ENCODE measurements at regions not wholly inside any gene's neighbourhood (a gene's known extent, or its start where the extent isn't known, plus 50 kb on each side); places are given as distances from the start of the nearest gene placed in this dataset.

- H3K27ac ChIP-seq (ENCODE audit: low read depth in 2 of 2, low read length in 1 of 2): no peak overlapping the region
- WGBS (ENCODE audit: low lambda C conversion rate): 6% methylated on average over 3 of the region's 3 CpGs
- H3K4me2 ChIP-seq: no peak overlapping the region
- no peak for DNase-seq
- no peaks in the 10 kb centered on the region for H3K9me2 ChIP-seq
- H3K9me3 ChIP-seq: no peaks in the 10 kb centered on the region
- TF ChIP-seq EZH2phosphoT487 (IDR thresholded peaks at IDR 0.05; ENCODE audit: borderline replicate concordance, low read depth) (no peak), MAX (IDR thresholded peaks at IDR 0.05; ENCODE audit: low read depth) (no peak), MXI1 (IDR thresholded peaks at IDR 0.05; ENCODE audit: low read depth, low read length) (no peak), REST (IDR thresholded peaks at IDR 0.05; ENCODE audit: low read depth, low read length) (no peak), ELF1 (IDR thresholded peaks at IDR 0.05) (no peak), CTCF (IDR thresholded peaks at IDR 0.05) (no peak), CHD2 (IDR thresholded peaks at IDR 0.05; ENCODE audit: low read length, partially characterized antibody) (no peak), USF1 (IDR thresholded peaks at IDR 0.05; ENCODE audit: borderline replicate concordance, low read depth) (no peak), RCOR1 (IDR thresholded peaks at IDR 0.05; ENCODE audit: low read length) (no peak), TAF1 (IDR thresholded peaks at IDR 0.05; ENCODE audit: borderline replicate concordance, low read depth, low read length) (no peak), GATA2 (CRISPR knock-in tag; IDR thresholded peaks at IDR 0.05) (no peak), IRF3 (IDR thresholded peaks at IDR 0.05; ENCODE audit: low read depth, low read length) (no peak), GABPA (IDR thresholded peaks at IDR 0.05; ENCODE audit: low read depth) (no peak), FOXM1 (IDR thresholded peaks at IDR 0.05; ENCODE audit: low read depth) (no peak)
- no peak overlapping the region for H2AFZ ChIP-seq (ENCODE audit: low read depth)
- H3F3A ChIP-seq (replicated peaks; ENCODE audit: insufficient read depth): no peaks in the 10 kb centered on the region
- ChIA-PET CTCF (no interaction called here), POLR2A (no interaction called here)
- H3K27me3 ChIP-seq (ENCODE audit: insufficient read depth): no peaks in the 10 kb centered on the region
- H3K79me2 ChIP-seq (ENCODE audit: insufficient read depth): no peaks in the 10 kb centered on the region
- no peaks in the 10 kb centered on the region for H4K20me1 ChIP-seq (ENCODE audit: insufficient read depth)
- H3K4me1 ChIP-seq (ENCODE audit: control insufficient read depth in 1 of 2, insufficient read depth in 2 of 2, low read depth in 1 of 2, low read length in 1 of 2): no peaks in the 10 kb centered on the region
- H3K36me3 ChIP-seq (replicated peaks in 1 of 2; ENCODE audit: control insufficient read depth in 1 of 2, insufficient read depth in 2 of 2, low read length in 1 of 2): no peaks in the 10 kb centered on the region
- no peak overlapping the region for H3K9ac ChIP-seq
- H3K4me3 ChIP-seq (ENCODE audit: low read depth in 2 of 2, low read length in 1 of 2): no peak overlapping the region
Measured at GRCh38 chr10:121053151-121053550, 202.0 kb downstream of the WDR11 start.

Measured in SK-N-SH (cell line).